GM19468 (cell line): ENCODE measurements at regions not wholly inside any gene's neighbourhood (a gene's known extent, or its start where the extent isn't known, plus 50 kb on each side); places are given as distances from the start of the nearest gene placed in this dataset.

Experiments
- ATAC-seq: cut with Tn5 transposase; IDR thresholded peaks from one replicate; pipeline ENCODE4 v1.9.1; 2021; ENCODE audit warnings: mild to moderate bottlenecking, moderate library complexity, moderate number of reproducible peaks; ENCODE audit not compliant: unreplicated experiment; ENCODE audit errors: extremely low read depth

GRCh38 chr15:100718075-100718980 is 115.9 kb downstream of the ASB7 start:
- no peak for ATAC-seq

- no peak for ATAC-seq
Observed at GRCh38 chr15:100720406-100720967, 118.1 kb downstream of the ASB7 start.

GRCh38 chr15:100721758-100722550 is 119.6 kb downstream of the ASB7 start:
- no peak for ATAC-seq

- no peak for ATAC-seq
Observed at GRCh38 chr15:100722551-100723314, 120.3 kb downstream of the ASB7 start.

- no peak for ATAC-seq
Observed at GRCh38 chr15:100723315-100723801, 121.0 kb downstream of the ASB7 start.

- no peak for ATAC-seq
Observed at GRCh38 chr15:100725121-100726069, 123.0 kb downstream of the ASB7 start.

- no peak for ATAC-seq
Observed at GRCh38 chr15:100726070-100726420, 123.7 kb downstream of the ASB7 start.

- no peak for ATAC-seq
Observed at GRCh38 chr15:100726421-100727190, 124.2 kb downstream of the ASB7 start.

- ATAC-seq: no peak
Observed at GRCh38 chr15:100727291-100727851, 125.0 kb downstream of the ASB7 start.

- no peak for ATAC-seq
Observed at GRCh38 chr15:100728371-100729201, 126.2 kb downstream of the ASB7 start.

GRCh38 chr15:100729461-100729860 is 127.1 kb downstream of the ASB7 start:
- no peak for ATAC-seq

- ATAC-seq: no peak
Observed at GRCh38 chr15:100730129-100730528, 127.7 kb downstream of the ASB7 start.

GRCh38 chr15:100730655-100731266 is 128.4 kb downstream of the ASB7 start:
- ATAC-seq: no peak

GRCh38 chr15:100731267-100732152 is 129.1 kb downstream of the ASB7 start:
- no peak for ATAC-seq

GRCh38 chr15:100732211-100733055 is 130.0 kb downstream of the ASB7 start:
- no peak for ATAC-seq
